WTC11 (cell line): ENCODE measurements at regions not wholly inside any gene's neighbourhood (a gene's known extent, or its start where the extent isn't known, plus 50 kb on each side); places are given as distances from the start of the nearest gene placed in this dataset.

Experiments
- ATAC-seq: fragments of 200-7000 bp; cut with Tn5 transposase; 2 replicates; pipeline ENCODE4 v1.10.0; 2021; ENCODE audit warnings: mild to moderate bottlenecking, moderate library complexity
- CTCF ChIA-PET: fragments of 300-600 bp; sonication (Branson Sonifier 250); formaldehyde crosslinking; loops from one replicate; lab custom pipeline; 2021; ENCODE audit warnings: antibody characterized with exemption; lab: Charles Lee
- POLR2A ChIA-PET: fragments of 350-600 bp; sonication (Branson Sonifier 250); formaldehyde crosslinking; loops from one replicate; lab custom pipeline; 2021; ENCODE audit warnings: antibody characterized with exemption; lab: Charles Lee
- DNase-seq: peaks from one replicate; pipeline ENCODE4 v3.0.0; 2021; ENCODE audit warnings: low spot score
- H3K27ac Mint-ChIP-seq: 2 replicates; pipeline ENCODE4 v1.8.0; 2021; ENCODE audit warnings: mixed read lengths
- H3K27me3 Mint-ChIP-seq: 2 replicates; pipeline ENCODE4 v1.8.0; 2021; ENCODE audit warnings: low read depth, mild to moderate bottlenecking, moderate library complexity, mixed read lengths
- H3K36me3 Mint-ChIP-seq: 2 replicates; pipeline ENCODE4 v1.8.0; 2021; ENCODE audit warnings: mixed read lengths
- H3K4me1 Mint-ChIP-seq: 2 replicates; pipeline ENCODE4 v1.8.0; 2022; ENCODE audit warnings: mixed read lengths
- H3K4me3 Mint-ChIP-seq: 2 replicates; pipeline ENCODE4 v1.8.0; 2021; ENCODE audit warnings: mild to moderate bottlenecking, moderate library complexity, mixed read lengths
- H3K9me3 Mint-ChIP-seq: 2 replicates; pipeline ENCODE4 v1.8.0; 2021; ENCODE audit warnings: mixed read lengths
- ARID4B ChIP-seq: sonication (generic); formaldehyde crosslinking; IDR thresholded peaks from 2 replicates; pipeline ENCODE4 v1.8.0; 2023; ENCODE audit warnings: missing genetic modification reagents, mild to moderate bottlenecking, borderline replicate concordance
- CDX4 ChIP-seq: fragments of 250-450 bp; sonication (Bioruptor Pico); IDR thresholded peaks from 2 replicates; pipeline ENCODE4 v1.9.0; 2021; ENCODE audit warnings: moderate library complexity, mild to moderate bottlenecking, inconsistent platforms, borderline replicate concordance
- E2F4 ChIP-seq: sonication (generic); formaldehyde crosslinking; IDR thresholded peaks from 2 replicates; pipeline ENCODE4 v1.8.1; 2022; ENCODE audit warnings: low read depth, mild to moderate bottlenecking, moderate library complexity, missing genetic modification reagents, borderline replicate concordance
- JAZF1 ChIP-seq: fragments of 250-450 bp; sonication (Bioruptor Pico); IDR thresholded peaks from 2 replicates; pipeline ENCODE4 v1.9.0; 2021; ENCODE audit warnings: moderate library complexity, mild to moderate bottlenecking, inconsistent platforms
- MAX ChIP-seq: sonication (generic); formaldehyde crosslinking; IDR thresholded peaks from 2 replicates; pipeline ENCODE4 v1.8.0; 2022; ENCODE audit warnings: mild to moderate bottlenecking, missing genetic modification reagents
- NR2C2 ChIP-seq: sonication (generic); formaldehyde crosslinking; IDR thresholded peaks from 2 replicates; pipeline ENCODE4 v1.8.0; 2022; ENCODE audit warnings: mild to moderate bottlenecking, missing genetic modification reagents
- NR3C1 ChIP-seq: sonication (generic); formaldehyde crosslinking; conservative IDR thresholded peaks from 2 replicates; pipeline ENCODE4 v1.8.1; 2023; ENCODE audit warnings: low read depth, mild to moderate bottlenecking, missing genetic modification reagents
- PREB ChIP-seq: sonication (generic); formaldehyde crosslinking; IDR thresholded peaks from 2 replicates; pipeline ENCODE4 v1.8.1; 2022; ENCODE audit warnings: mild to moderate bottlenecking, missing genetic modification reagents, moderate library complexity, borderline replicate concordance
- PRRX2 ChIP-seq: fragments of 250-450 bp; sonication (Bioruptor Pico); IDR thresholded peaks from 2 replicates; pipeline ENCODE4 v1.8.0; 2021; ENCODE audit warnings: mild to moderate bottlenecking
- RORB ChIP-seq: fragments of 250-450 bp; sonication (Bioruptor Pico); IDR thresholded peaks from 2 replicates; pipeline ENCODE4 v1.9.0; 2021; ENCODE audit warnings: mild to moderate bottlenecking
- SOX15 ChIP-seq: fragments of 250-450 bp; sonication (Bioruptor Pico); IDR thresholded peaks from 2 replicates; pipeline ENCODE4 v1.9.0; 2021; ENCODE audit warnings: mild to moderate bottlenecking
- SP1 ChIP-seq: sonication (generic); formaldehyde crosslinking; conservative IDR thresholded peaks from 2 replicates; pipeline ENCODE4 v1.8.1; 2022; ENCODE audit warnings: missing genetic modification reagents
- STAT6 ChIP-seq: sonication (generic); formaldehyde crosslinking; conservative IDR thresholded peaks from 2 replicates; pipeline ENCODE4 v1.8.1; 2023; ENCODE audit warnings: mild to moderate bottlenecking, low read depth, missing genetic modification reagents, moderate library complexity
- TEAD1 ChIP-seq: sonication (generic); formaldehyde crosslinking; IDR thresholded peaks from 2 replicates; pipeline ENCODE4 v1.8.0; 2022; ENCODE audit warnings: mild to moderate bottlenecking, missing genetic modification reagents
- USF2 ChIP-seq: sonication (generic); formaldehyde crosslinking; IDR thresholded peaks from 2 replicates; pipeline ENCODE4 v1.8.1; 2023; ENCODE audit warnings: mild to moderate bottlenecking, missing genetic modification reagents, moderate library complexity
- ZBTB43 ChIP-seq: sonication (generic); formaldehyde crosslinking; IDR thresholded peaks from 2 replicates; pipeline ENCODE4 v1.8.1; 2023; ENCODE audit warnings: mild to moderate bottlenecking, missing genetic modification reagents
- ZNF423 ChIP-seq: fragments of 250-450 bp; sonication (Bioruptor Pico); IDR thresholded peaks from 2 replicates; pipeline ENCODE4 v2.1.2; 2022; ENCODE audit warnings: mild to moderate bottlenecking, moderate library complexity
- TF ChIP-seq, protein P1 (sequence below): sonication (generic); formaldehyde crosslinking; conservative IDR thresholded peaks from 2 replicates; pipeline ENCODE4 v1.8.1; 2022; ENCODE audit warnings: mild to moderate bottlenecking, missing genetic modification reagents

DNA sequence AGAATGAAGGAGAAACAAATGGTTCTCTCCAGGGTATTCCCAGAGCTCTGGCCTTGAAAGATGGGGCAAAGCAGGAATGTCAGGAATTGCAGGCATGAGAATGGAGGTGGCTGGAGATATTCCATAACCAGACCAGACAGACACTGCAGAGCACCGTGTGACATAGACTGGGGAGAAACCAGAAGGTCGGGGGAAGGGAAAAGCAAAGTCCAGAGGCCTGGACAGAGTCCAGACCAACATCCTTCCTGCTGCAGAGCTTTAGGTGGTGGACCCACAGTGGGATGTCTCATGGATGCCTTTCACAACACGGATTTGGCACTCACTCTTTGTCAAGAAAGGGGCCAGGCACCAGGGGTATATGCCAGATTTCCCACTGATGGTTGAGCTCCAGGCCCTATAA, 177.2 kb upstream of the INHBA start:
- peaks cover 16% of the 10 kb centered on the region for H3K4me1 Mint-ChIP-seq
- H3K4me3 Mint-ChIP-seq = no peak overlapping the region
- ChIA-PET POLR2A (no interaction called here), CTCF (no interaction called here)
- no peaks in the 10 kb centered on the region; the same call in 1 of the 2 replicates for H3K36me3 Mint-ChIP-seq
- peaks cover 3% of the 10 kb centered on the region; the same call in 1 of the 2 replicates for H3K27me3 Mint-ChIP-seq
- H3K27ac Mint-ChIP-seq = no peak overlapping the region
- DNase-seq (no peak), ATAC-seq (no peak)
- H3K9me3 Mint-ChIP-seq = peaks cover 11% of the 10 kb centered on the region; the same call in 1 of the 2 replicates
- TF ChIP-seq RORB (CRISPR knock-in tag) (no peak), NR3C1 (no peak), ARID4B (CRISPR knock-in tag) (no peak), CDX4 (CRISPR knock-in tag) (no peak), TEAD1 (no peak), PRRX2 (CRISPR knock-in tag) (no peak), ZNF423 (CRISPR knock-in tag) (no peak), SOX15 (CRISPR knock-in tag) (no peak), MAX (CRISPR knock-in tag) (no peak), PREB (CRISPR knock-in tag) (no peak), USF2 (CRISPR knock-in tag) (no peak), JAZF1 (no peak), ZBTB43 (CRISPR knock-in tag) (no peak), STAT6 (no peak), SP1 (no peak), NR2C2 (CRISPR knock-in tag) (no peak), E2F4 (no peak)
- TF ChIP-seq, protein P1, sequence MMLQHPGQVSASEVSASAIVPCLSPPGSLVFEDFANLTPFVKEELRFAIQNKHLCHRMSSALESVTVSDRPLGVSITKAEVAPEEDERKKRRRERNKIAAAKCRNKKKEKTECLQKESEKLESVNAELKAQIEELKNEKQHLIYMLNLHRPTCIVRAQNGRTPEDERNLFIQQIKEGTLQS (CRISPR knock-in tag) = no peak
